ENCODE measurements at regions not wholly inside any gene's neighbourhood (a gene's known extent, or its start where the extent isn't known, plus 50 kb on each side); places are given as distances from the start of the nearest gene placed in this dataset.
A peak's percentile ranks its signal among the peaks of the same experiment; 100 is the strongest.
"Not testable (repeated sequence)": the region's sequence is repeated elsewhere in the genome, so short reads cannot be mapped to it uniquely, and the experiment has no call there.

- no peak for DNase-seq
These were observed 50.2 kb downstream of the SMIM38 start for GRCh38 chr11:69205743-69206612.

GRCh38 chr11:69206613-69206965 is 50.9 kb downstream of the SMIM38 start:
- not testable (repeated sequence) for DNase-seq

GRCh38 chr11:69207165-69207889 is 51.6 kb downstream of the SMIM38 start:
- DNase-seq = no peak

- DNase-seq = no peak
These were observed 52.7 kb downstream of the SMIM38 start for GRCh38 chr11:69208190-69209037.

- no peak for DNase-seq
These were observed 53.3 kb downstream of the SMIM38 start for GRCh38 chr11:69209038-69209350.

- no peak for DNase-seq
These were observed 53.9 kb downstream of the SMIM38 start for GRCh38 chr11:69209421-69210309.

- peak; percentile 40 for DNase-seq
These were observed 54.7 kb downstream of the SMIM38 start for GRCh38 chr11:69210310-69211035.

GRCh38 chr11:69211540-69211919 is 55.8 kb downstream of the SMIM38 start:
- no peak for DNase-seq

GRCh38 chr11:69211920-69212797 is 56.4 kb downstream of the SMIM38 start:
- DNase-seq = no peak

GRCh38 chr11:69212798-69213110 is 57.0 kb downstream of the SMIM38 start:
- DNase-seq = no peak

- no peak for DNase-seq
These were observed 57.6 kb downstream of the SMIM38 start for GRCh38 chr11:69213316-69213715.

GRCh38 chr11:69213964-69214363 is 58.2 kb downstream of the SMIM38 start:
- no peak for DNase-seq

- no peak for DNase-seq
These were observed 59.5 kb downstream of the SMIM38 start for GRCh38 chr11:69215216-69215615.

GRCh38 chr11:69215784-69216415 is 60.2 kb downstream of the SMIM38 start:
- DNase-seq = peak; percentile 20

- DNase-seq = peak; percentile 14
These were observed 60.9 kb downstream of the SMIM38 start for GRCh38 chr11:69216647-69217051.

GRCh38 chr11:69217276-69218105 is 61.8 kb downstream of the SMIM38 start:
- DNase-seq = peak; percentile 10

GRCh38 chr11:69218271-69218682 is 62.5 kb downstream of the SMIM38 start:
- peak; percentile 14 for DNase-seq

GRCh38 chr11:69218946-69219720 is 63.4 kb downstream of the SMIM38 start:
- peak; percentile 10 for DNase-seq

GRCh38 chr11:69219991-69220390 is 64.3 kb downstream of the SMIM38 start:
- DNase-seq = peak; percentile 10
